ENCODE measurements at regions not wholly inside any gene's neighbourhood (a gene's known extent, or its start where the extent isn't known, plus 50 kb on each side); places are given as distances from the start of the nearest gene placed in this dataset.

GRCh38 chr10:44517635-44518034 is 132.7 kb upstream of the CXCL12 start:
- TF ChIP-seq YY1 (IDR thresholded peaks at IDR 0.05; ENCODE audit: insufficient read depth, insufficient read length) (no peak), ZNF274 (IDR thresholded peaks at IDR 0.05; ENCODE audit: low read depth, low read length) (no peak)
